SK-N-SH (cell line): ENCODE measurements at regions not wholly inside any gene's neighbourhood (a gene's known extent, or its start where the extent isn't known, plus 50 kb on each side); places are given as distances from the start of the nearest gene placed in this dataset.

Experiments
- CTCF ChIA-PET: fragments of 300-600, 350-600 bp; formaldehyde crosslinking; extraction: SDS; loops from one replicate; lab custom pipeline; 2021; lab: Yijun Ruan, JAX
- POLR2A ChIA-PET: fragments of 350-600 bp; sonication (Branson Sonifier 250); formaldehyde crosslinking; extraction: SDS; loops from one replicate; lab custom pipeline; 2020; ENCODE audit warnings: antibody characterized with exemption, inconsistent platforms; lab: Yijun Ruan, JAX
- DNase-seq: peaks from one replicate; pipeline ENCODE4 v3.0.0; 2012
- H2AFZ ChIP-seq: fragments of 200-600 bp; sonication (generic); 2 replicates; pipeline ENCODE4 v1.8.1; 2016; ENCODE audit warnings: antibody characterized with exemption, mild to moderate bottlenecking, low read depth
- H3F3A ChIP-seq: fragments of 200-600 bp; sonication (generic); replicated peaks from 2 replicates; pipeline ENCODE3; 2016; ENCODE audit warnings: antibody characterized with exemption, mild to moderate bottlenecking; ENCODE audit not compliant: insufficient read depth
- H3K27ac ChIP-seq, 2 experiments: fragments of 200-500 bp in 1 of 2; fragments of 200-600 bp in 1 of 2; sonication (Bioruptor generic) in 1 of 2; sonication (generic), shearing (Covaris generic) in 1 of 2; 2 replicates each; pipeline versions ENCODE4 v1.5.1 to v1.6.1; 2014 to 2016; ENCODE audit warnings: low read depth in 2 of 2, inconsistent platforms in 1 of 2, low read length in 1 of 2, mild to moderate bottlenecking in 1 of 2, mixed read lengths in 1 of 2
- H3K27me3 ChIP-seq: fragments of 200-600 bp; sonication (generic), shearing (Covaris generic); 2 replicates; pipeline ENCODE4 v1.6.1; 2016; ENCODE audit warnings: mixed run types; ENCODE audit not compliant: insufficient read depth
- H3K36me3 ChIP-seq, 2 experiments: fragments of 200-500 bp in 1 of 2; fragments of 200-600 bp in 1 of 2; sonication (Bioruptor generic) in 1 of 2; sonication (generic) in 1 of 2; replicated peaks in 1 of 2; 2 replicates each; pipeline versions ENCODE3 to v1.5.1; 2014 to 2016; ENCODE audit warnings: low read length in 1 of 2, mild to moderate bottlenecking in 1 of 2; ENCODE audit not compliant: insufficient read depth in 2 of 2, control insufficient read depth in 1 of 2
- H3K4me1 ChIP-seq, 2 experiments: fragments of 200-500 bp in 1 of 2; fragments of 200-600 bp in 1 of 2; sonication (Bioruptor generic) in 1 of 2; sonication (generic), shearing (Covaris generic) in 1 of 2; 2 replicates each; pipeline versions ENCODE4 v1.5.1 to v1.6.1; 2014 to 2016; ENCODE audit warnings: low read depth in 1 of 2, low read length in 1 of 2, mixed run types in 1 of 2; ENCODE audit not compliant: insufficient read depth in 2 of 2, control insufficient read depth in 1 of 2
- H3K4me2 ChIP-seq: fragments of 200-600 bp; sonication (generic), shearing (Covaris generic); 2 replicates; pipeline ENCODE4 v1.6.1; 2017; ENCODE audit warnings: mixed run types
- H3K4me3 ChIP-seq, 2 experiments: fragments of 200-500 bp in 1 of 2; fragments of 200-600 bp in 1 of 2; sonication (Bioruptor generic) in 1 of 2; sonication (generic), shearing (Covaris generic) in 1 of 2; 2 replicates each; pipeline versions ENCODE4 v1.5.1 to v1.8.1; 2014 to 2016; ENCODE audit warnings: low read depth in 2 of 2, inconsistent platforms in 1 of 2, low read length in 1 of 2, mild to moderate bottlenecking in 1 of 2, mixed read lengths in 1 of 2, moderate library complexity in 1 of 2
- H3K79me2 ChIP-seq: fragments of 200-600 bp; sonication (generic); 2 replicates; pipeline ENCODE4 v1.8.1; 2017; ENCODE audit warnings: mild to moderate bottlenecking; ENCODE audit not compliant: insufficient read depth
- H3K9ac ChIP-seq: fragments of 200-600 bp; sonication (generic); 2 replicates; pipeline ENCODE4 v1.6.1; 2017; ENCODE audit warnings: mixed run types
- H3K9me2 ChIP-seq: fragments of 200-600 bp; sonication (generic); 2 replicates; pipeline ENCODE4 v1.6.1; 2017; ENCODE audit warnings: mixed run types
- H3K9me3 ChIP-seq: fragments of 200-600 bp; sonication (generic); 2 replicates; pipeline ENCODE4 v1.6.1; 2017; ENCODE audit warnings: mixed run types, mild to moderate bottlenecking, moderate library complexity
- H4K20me1 ChIP-seq: fragments of 200-600 bp; sonication (generic); 2 replicates; pipeline ENCODE4 v1.6.1; 2017; ENCODE audit warnings: mild to moderate bottlenecking, mixed run types; ENCODE audit not compliant: insufficient read depth
- CHD2 ChIP-seq: fragments of 150-350 bp; IDR thresholded peaks from 2 replicates; pipeline ENCODE4 v1.6.1; 2018; ENCODE audit warnings: low read length; ENCODE audit not compliant: partially characterized antibody
- EP300 ChIP-seq, 2 experiments: IDR thresholded peaks; 2 replicates each; pipeline versions ENCODE4 v1.4.0 to v1.6.1; 2012; ENCODE audit warnings: borderline replicate concordance in 1 of 2, low read depth in 1 of 2, low read length in 1 of 2
- EZH2phosphoT487 ChIP-seq: fragments of 200-600 bp; sonication (generic); IDR thresholded peaks from 2 replicates; pipeline ENCODE4 v1.6.1; 2017; ENCODE audit warnings: low read depth, mixed run types, mild to moderate bottlenecking, antibody characterized with exemption, moderate library complexity, borderline replicate concordance
- FOSL2 ChIP-seq: IDR thresholded peaks from 2 replicates; pipeline ENCODE4 v1.4.0; 2012; ENCODE audit warnings: low read depth, mild to moderate bottlenecking, moderate library complexity, borderline replicate concordance
- FOXJ3 ChIP-seq: sonication (generic); formaldehyde crosslinking; IDR thresholded peaks from 2 replicates; pipeline ENCODE4 v1.5.1; 2020; ENCODE audit warnings: mild to moderate bottlenecking, missing genetic modification reagents
- FOXM1 ChIP-seq: IDR thresholded peaks from 2 replicates; pipeline ENCODE4 v1.4.0; 2012; ENCODE audit warnings: low read depth, mild to moderate bottlenecking
- GATA2 ChIP-seq: sonication (generic); formaldehyde crosslinking; IDR thresholded peaks from 2 replicates; pipeline ENCODE4 v1.5.0; 2020; ENCODE audit warnings: mild to moderate bottlenecking, missing genetic modification reagents
- JUND ChIP-seq: IDR thresholded peaks from 2 replicates; pipeline ENCODE4 v1.4.0; 2012
- NFIC ChIP-seq: IDR thresholded peaks from 2 replicates; pipeline ENCODE4 v1.4.0; 2012; ENCODE audit warnings: borderline replicate concordance
- NRF1 ChIP-seq: IDR thresholded peaks from 2 replicates; pipeline ENCODE4 v1.6.1; 2012; ENCODE audit warnings: low read depth, mild to moderate bottlenecking, low read length
- POLR2AphosphoS5 ChIP-seq: IDR thresholded peaks from 2 replicates; pipeline ENCODE4 v1.6.1; 2012; ENCODE audit warnings: low read depth, low read length
- RAD21 ChIP-seq: IDR thresholded peaks from 2 replicates; pipeline ENCODE4 v1.6.1; 2012; ENCODE audit warnings: mild to moderate bottlenecking, low read length
- RFX5 ChIP-seq: IDR thresholded peaks from 2 replicates; pipeline ENCODE4 v1.6.1; 2012; ENCODE audit warnings: mild to moderate bottlenecking, improper control_type of control experiment, low read length
- RXRA ChIP-seq: IDR thresholded peaks from 2 replicates; pipeline ENCODE4 v1.4.0; 2012; ENCODE audit warnings: low read depth, mild to moderate bottlenecking, borderline replicate concordance
- SMC3 ChIP-seq: IDR thresholded peaks from 2 replicates; pipeline ENCODE4 v1.6.1; 2012; ENCODE audit warnings: low read depth, low read length, improper control_type of control experiment
- TAF1 ChIP-seq: IDR thresholded peaks from 2 replicates; pipeline ENCODE4 v1.6.1; 2012; ENCODE audit warnings: low read depth, mild to moderate bottlenecking, low read length, moderate library complexity, borderline replicate concordance
- TEAD4 ChIP-seq: IDR thresholded peaks from 2 replicates; pipeline ENCODE4 v1.4.0; 2012; ENCODE audit warnings: mild to moderate bottlenecking, borderline replicate concordance; ENCODE audit not compliant: insufficient read depth
- YY1 ChIP-seq: IDR thresholded peaks from 2 replicates; pipeline ENCODE4 v1.4.0; 2012; ENCODE audit warnings: low read depth, mild to moderate bottlenecking
- WGBS: methylation state at CpG from one replicate; pipeline ENCODE4 v1.1.6; 2017; ENCODE audit warnings: low lambda C conversion rate; 5-methylcytosine and 5-hydroxymethylcytosine counted together
- TF ChIP-seq, protein P1 (sequence below): fragments of 150-350 bp; IDR thresholded peaks from 2 replicates; pipeline ENCODE4 v1.6.1; 2016; ENCODE audit warnings: mild to moderate bottlenecking, low read depth, low read length
- TF ChIP-seq, protein P2 (sequence below): IDR thresholded peaks from 2 replicates; pipeline ENCODE4; 2012
- TF ChIP-seq, protein P3 (sequence below): IDR thresholded peaks from 2 replicates; pipeline ENCODE4 v1.4.0; 2012; ENCODE audit warnings: low read depth
- TF ChIP-seq, protein P4 (sequence below): fragments of 150-350 bp; IDR thresholded peaks from 2 replicates; pipeline ENCODE4 v1.6.1; 2017; ENCODE audit warnings: antibody characterized with exemption, low read length, low read depth, borderline replicate concordance
- TF ChIP-seq, protein P5 (sequence below): IDR thresholded peaks from 2 replicates; pipeline ENCODE4 v1.4.0; 2012; ENCODE audit warnings: low read depth, borderline replicate concordance

DNA sequence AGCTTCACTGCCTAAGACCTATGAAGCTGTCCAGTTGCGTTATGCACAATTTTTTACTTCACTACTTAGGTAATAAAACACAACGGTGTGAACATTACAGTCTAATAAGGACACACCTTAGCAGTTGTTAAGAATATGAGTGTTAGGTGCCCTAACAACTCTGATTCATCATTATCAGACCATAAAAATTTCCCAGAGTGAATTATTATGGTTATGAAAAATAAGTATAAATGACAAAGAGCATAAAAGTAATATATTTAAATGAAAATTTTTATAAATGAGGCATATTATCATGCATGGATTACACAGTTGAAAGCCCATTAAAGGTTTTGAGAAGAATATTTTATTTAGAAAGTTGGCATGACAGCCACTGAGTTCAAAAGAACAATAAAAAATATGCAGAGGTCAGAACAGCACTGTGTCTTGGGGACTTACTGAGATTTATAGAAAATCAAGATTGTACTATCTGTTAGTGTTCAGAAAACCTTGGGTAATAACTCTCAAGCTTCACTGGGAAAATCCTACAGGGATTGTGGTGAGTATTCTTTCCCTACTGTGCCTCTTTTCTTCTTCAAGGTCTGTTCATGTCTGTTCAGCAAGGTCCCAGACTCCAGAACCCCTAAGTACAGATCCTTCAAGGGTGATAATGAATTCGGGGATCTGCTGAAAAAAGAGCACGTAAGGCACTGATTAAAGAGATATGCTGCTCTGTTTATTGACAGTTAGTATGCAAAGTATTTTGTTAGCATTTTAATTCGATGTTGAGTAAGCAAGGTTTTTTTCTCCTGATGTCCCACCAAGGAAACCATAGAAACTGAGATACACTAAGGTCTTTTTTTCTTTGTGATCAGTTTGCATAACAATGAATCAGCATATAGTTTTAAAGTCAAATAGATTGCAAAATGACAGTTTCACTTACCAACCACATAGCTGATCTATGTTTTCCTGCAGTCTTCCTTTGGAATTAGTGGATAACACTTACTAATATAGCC, 250.0 kb downstream of the DSEL start:
- CTCF ChIA-PET: no interaction called here

DNA sequence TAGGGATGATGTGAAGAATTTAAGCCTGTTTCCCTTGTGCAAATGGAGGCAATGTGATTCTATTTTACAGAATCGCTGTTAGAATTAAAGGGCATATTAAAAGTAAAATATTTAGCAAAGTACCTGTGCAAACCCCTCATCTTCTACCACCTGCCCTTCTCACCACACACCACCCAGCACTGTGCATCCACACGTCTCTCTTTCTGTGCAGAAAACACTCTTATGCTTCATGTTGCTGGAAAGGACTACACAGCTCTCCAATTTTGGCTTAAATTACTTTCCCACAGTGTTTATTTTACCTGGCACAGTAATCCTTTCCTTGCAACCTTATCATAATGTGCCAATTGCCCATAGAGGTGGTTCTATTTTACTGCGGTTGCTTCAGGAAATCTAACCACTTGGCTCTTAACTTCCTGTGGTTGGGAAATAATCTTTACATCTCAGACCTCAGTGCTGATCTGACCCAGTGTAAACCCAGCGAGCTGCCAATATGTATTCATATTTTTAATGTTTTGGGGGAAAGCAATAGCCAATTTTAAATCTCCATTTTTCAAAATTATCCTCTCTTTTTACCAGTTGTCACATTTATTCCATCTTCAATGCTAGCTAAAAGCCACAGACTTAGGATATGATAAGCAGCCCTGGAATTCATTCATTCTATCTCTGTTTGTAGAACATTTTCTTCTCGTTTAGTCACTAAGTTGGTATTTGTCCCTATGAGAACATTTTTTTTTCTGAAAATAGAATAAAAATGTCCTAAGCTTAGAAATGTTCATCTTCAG, 250.9 kb downstream of the DSEL start:
- no peak overlapping the region for H3K4me3 ChIP-seq
- POLR2A ChIA-PET: no interaction called here
- no peak for DNase-seq
- H3K4me2 ChIP-seq: peak overlapping the region; percentile 53
- H3F3A ChIP-seq: peaks cover 30% of the 10 kb centered on the region
- no peaks in the 10 kb centered on the region for H3K27me3 ChIP-seq
- CTCF ChIA-PET: interaction anchor here (0.9 to 1.2 kb wide), 2 partner anchors 14 to 34 kb away, joined by 3 read pairs; no protein-coding TSS in a partner anchor
- H3K4me1 ChIP-seq: peaks cover 0 to 13% of the 10 kb centered on the region in 2 experiments; a peak in 3 of 4 replicates
- H3K9ac ChIP-seq: peak overlapping the region; percentile 53; the same call in 1 of the 2 replicates
- 37% methylated on average over 5 of the region's 5 CpGs for WGBS
- H3K27ac ChIP-seq: peak overlapping the region; percentile 43 to 83; a peak in 3 of 4 replicates
- no peaks in the 10 kb centered on the region for H4K20me1 ChIP-seq
- H3K36me3 ChIP-seq: no peaks in the 10 kb centered on the region
- no peaks in the 10 kb centered on the region for H3K9me2 ChIP-seq
- no peaks in the 10 kb centered on the region for H3K9me3 ChIP-seq
- no peaks in the 10 kb centered on the region for H3K79me2 ChIP-seq
- H2AFZ ChIP-seq: no peak overlapping the region
- TF ChIP-seq TEAD4 (peak; percentile 81; the same call in 1 of the 2 replicates), FOXJ3 (CRISPR knock-in tag) (no peak), RFX5 (no peak), YY1 (no peak), JUND (peak; percentile 83), FOSL2 (peak; percentile 64), NFIC (peak; percentile 80), SMC3 (no peak), EP300 (IDR thresholded peaks at IDR 0.05; ENCODE audit: borderline replicate concordance in 1 of 2, low read depth in 1 of 2, low read length in 1 of 2) (peak in 1 of 2 experiments; percentile 89; a peak in 2 of 4 replicates)
- TF ChIP-seq, protein P1, sequence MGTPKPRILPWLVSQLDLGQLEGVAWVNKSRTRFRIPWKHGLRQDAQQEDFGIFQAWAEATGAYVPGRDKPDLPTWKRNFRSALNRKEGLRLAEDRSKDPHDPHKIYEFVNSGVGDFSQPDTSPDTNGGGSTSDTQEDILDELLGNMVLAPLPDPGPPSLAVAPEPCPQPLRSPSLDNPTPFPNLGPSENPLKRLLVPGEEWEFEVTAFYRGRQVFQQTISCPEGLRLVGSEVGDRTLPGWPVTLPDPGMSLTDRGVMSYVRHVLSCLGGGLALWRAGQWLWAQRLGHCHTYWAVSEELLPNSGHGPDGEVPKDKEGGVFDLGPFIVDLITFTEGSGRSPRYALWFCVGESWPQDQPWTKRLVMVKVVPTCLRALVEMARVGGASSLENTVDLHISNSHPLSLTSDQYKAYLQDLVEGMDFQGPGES: no peak
- TF ChIP-seq, protein P2, sequence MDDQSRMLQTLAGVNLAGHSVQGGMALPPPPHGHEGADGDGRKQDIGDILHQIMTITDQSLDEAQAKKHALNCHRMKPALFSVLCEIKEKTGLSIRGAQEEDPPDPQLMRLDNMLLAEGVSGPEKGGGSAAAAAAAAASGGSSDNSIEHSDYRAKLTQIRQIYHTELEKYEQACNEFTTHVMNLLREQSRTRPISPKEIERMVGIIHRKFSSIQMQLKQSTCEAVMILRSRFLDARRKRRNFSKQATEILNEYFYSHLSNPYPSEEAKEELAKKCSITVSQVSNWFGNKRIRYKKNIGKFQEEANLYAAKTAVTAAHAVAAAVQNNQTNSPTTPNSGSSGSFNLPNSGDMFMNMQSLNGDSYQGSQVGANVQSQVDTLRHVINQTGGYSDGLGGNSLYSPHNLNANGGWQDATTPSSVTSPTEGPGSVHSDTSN: peak; percentile 89

More for the DNA sequence above, 250.0 kb downstream of the DSEL start:
- no peaks in the 10 kb centered on the region for H3K9me2 ChIP-seq
- no peak for TF ChIP-seq GATA2 (CRISPR knock-in tag)
- TF ChIP-seq TEAD4: no peak
- TF ChIP-seq TAF1: no peak
- TF ChIP-seq FOXJ3 (CRISPR knock-in tag): no peak
- TF ChIP-seq, protein P3, sequence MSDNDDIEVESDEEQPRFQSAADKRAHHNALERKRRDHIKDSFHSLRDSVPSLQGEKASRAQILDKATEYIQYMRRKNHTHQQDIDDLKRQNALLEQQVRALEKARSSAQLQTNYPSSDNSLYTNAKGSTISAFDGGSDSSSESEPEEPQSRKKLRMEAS: no peak
- TF ChIP-seq POLR2AphosphoS5: no peak
- no peak for TF ChIP-seq RXRA
- TF ChIP-seq FOSL2: no peak
- no peak for TF ChIP-seq SMC3
- no peak for TF ChIP-seq NRF1
- no peak for TF ChIP-seq RAD21
- TF ChIP-seq, protein P4, sequence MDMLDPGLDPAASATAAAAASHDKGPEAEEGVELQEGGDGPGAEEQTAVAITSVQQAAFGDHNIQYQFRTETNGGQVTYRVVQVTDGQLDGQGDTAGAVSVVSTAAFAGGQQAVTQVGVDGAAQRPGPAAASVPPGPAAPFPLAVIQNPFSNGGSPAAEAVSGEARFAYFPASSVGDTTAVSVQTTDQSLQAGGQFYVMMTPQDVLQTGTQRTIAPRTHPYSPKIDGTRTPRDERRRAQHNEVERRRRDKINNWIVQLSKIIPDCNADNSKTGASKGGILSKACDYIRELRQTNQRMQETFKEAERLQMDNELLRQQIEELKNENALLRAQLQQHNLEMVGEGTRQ: no peak
- no peak for TF ChIP-seq EZH2phosphoT487
- no peak for TF ChIP-seq YY1
- TF ChIP-seq FOXM1: no peak
- TF ChIP-seq, protein P5, sequence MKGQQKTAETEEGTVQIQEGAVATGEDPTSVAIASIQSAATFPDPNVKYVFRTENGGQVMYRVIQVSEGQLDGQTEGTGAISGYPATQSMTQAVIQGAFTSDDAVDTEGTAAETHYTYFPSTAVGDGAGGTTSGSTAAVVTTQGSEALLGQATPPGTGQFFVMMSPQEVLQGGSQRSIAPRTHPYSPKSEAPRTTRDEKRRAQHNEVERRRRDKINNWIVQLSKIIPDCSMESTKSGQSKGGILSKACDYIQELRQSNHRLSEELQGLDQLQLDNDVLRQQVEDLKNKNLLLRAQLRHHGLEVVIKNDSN: no peak
- no peak for TF ChIP-seq CHD2
- TF ChIP-seq, all 33 proteins: peak for 0
- H3K4me3 ChIP-seq: no peak overlapping the region
- H3K36me3 ChIP-seq: no peaks in the 10 kb centered on the region
- no peaks in the 10 kb centered on the region for H3K9me3 ChIP-seq
- peak overlapping the region; percentile 53; the same call in 1 of the 2 replicates for H3K4me2 ChIP-seq
- no peaks in the 10 kb centered on the region for H3K79me2 ChIP-seq
- H2AFZ ChIP-seq: 0 out of 2 replicates have a peak overlapping the region, but pooled peaks have one; percentile 7
- peaks cover 0 to 13% of the 10 kb centered on the region in 2 experiments; a peak in 3 of 4 replicates for H3K4me1 ChIP-seq
- H3F3A ChIP-seq: peaks cover 30% of the 10 kb centered on the region
- no peaks in the 10 kb centered on the region for H4K20me1 ChIP-seq
- no peaks in the 10 kb centered on the region for H3K27me3 ChIP-seq
- no peak for DNase-seq
- 44% methylated on average over 5 of the region's 5 CpGs for WGBS
- peak overlapping the region; percentile 34 to 83; a peak in 3 of 4 replicates for H3K27ac ChIP-seq
- POLR2A ChIA-PET: no interaction called here
- H3K9ac ChIP-seq: peak overlapping the region; percentile 53; the same call in 1 of the 2 replicates
